ENCODE measurements at regions not wholly inside any gene's neighbourhood (a gene's known extent, or its start where the extent isn't known, plus 50 kb on each side); places are given as distances from the start of the nearest gene placed in this dataset.

- TF ChIP-seq SIN3A (IDR thresholded peaks at IDR 0.05; ENCODE audit: borderline replicate concordance, insufficient read depth, low read length) (no peak), POLR2AphosphoS5 (IDR thresholded peaks at IDR 0.05; ENCODE audit: low read depth, low read length) (no peak), TAF1 (IDR thresholded peaks at IDR 0.05; ENCODE audit: borderline replicate concordance, insufficient read depth, low read length) (no peak), REST (IDR thresholded peaks at IDR 0.05; ENCODE audit: insufficient read depth in 1 of 2, low read depth in 2 of 2, low read length in 2 of 2) (no peak), FOXP2 (optimal IDR thresholded peaks at IDR 0.05; ENCODE audit: borderline replicate concordance, extremely low read depth, extremely low read length, insufficient read depth) (no peak)
Observed at GRCh38 chr2:241941691-241942301, 72.3 kb downstream of the RTP5 start.
